GM12878 (cell line): ENCODE measurements at regions not wholly inside any gene's neighbourhood (a gene's known extent, or its start where the extent isn't known, plus 50 kb on each side); places are given as distances from the start of the nearest gene placed in this dataset.

Experiments
- ATAC-seq: fragments of 200-7000 bp; cut with Tn5 transposase; 3 replicates; pipeline ENCODE4 v1.9.1; 2020; ENCODE audit warnings: mild to moderate bottlenecking, moderate library complexity
- BruUV-seq: library from RNA; stranded (reverse); fragments of 400-500 nt; replicated peaks from 2 replicates; lab custom pipeline; 2021; lab: Mats Ljungman, UMichigan
- CTCF ChIA-PET: fragments of 300-600 bp; sonication (Branson Sonifier 250); formaldehyde crosslinking; extraction: SDS; loops from one replicate; lab custom pipeline; 2021; ENCODE audit warnings: inconsistent platforms; lab: Yijun Ruan, JAX
- POLR2A ChIA-PET: fragments of 350-600 bp; formaldehyde crosslinking; extraction: SDS; loops from one replicate; lab custom pipeline; 2021; ENCODE audit warnings: inconsistent platforms; lab: Charles Lee
- RAD21 ChIA-PET: fragments of 300-600 bp; sonication (Branson Sonifier 250); formaldehyde crosslinking; loops from one replicate; lab custom pipeline; 2023; ENCODE audit warnings: antibody characterized with exemption; ENCODE audit not compliant: unreplicated experiment; lab: Charles Lee
- SMC1A ChIA-PET: fragments of 300-600 bp; sonication (Branson Sonifier 250); formaldehyde crosslinking; loops from one replicate; lab custom pipeline; 2023; ENCODE audit not compliant: unreplicated experiment, uncharacterized antibody; lab: Charles Lee
- DNase-seq: peaks from one replicate; pipeline ENCODE4 v3.0.0-alpha.2; 2011; ENCODE audit warnings: low read depth, low spot score
- FAIRE-seq: peaks from 3 replicates; lab custom pipeline; 2011; peaks lifted over from hg19 to GRCh38; lab: Jason Lieb, UNC
- H2AFZ ChIP-seq: 2 replicates; pipeline ENCODE4 v1.6.0; 2011; ENCODE audit warnings: low read depth, low read length, control low read depth; ENCODE audit not compliant: control insufficient read depth
- H3K27ac ChIP-seq: 2 replicates; pipeline ENCODE4 v1.5.1; 2011; ENCODE audit warnings: control low read depth; ENCODE audit not compliant: control insufficient read depth, insufficient read depth
- H3K27me3 ChIP-seq, 2 experiments: replicated peaks in 1 of 2; 2 replicates each; pipeline versions ENCODE4 v1.6.0 to v1.6.1; 2011; ENCODE audit warnings: low read length in 1 of 2; ENCODE audit not compliant: control insufficient read depth in 2 of 2, insufficient read depth in 2 of 2
- H3K36me3 ChIP-seq, 2 experiments: 2 replicates each; pipeline ENCODE4 v1.5.1; 2011; ENCODE audit warnings: low read length in 1 of 2; ENCODE audit not compliant: control insufficient read depth in 2 of 2, insufficient read depth in 2 of 2
- H3K4me1 ChIP-seq: 2 replicates; pipeline ENCODE4 v1.6.1; 2011; ENCODE audit warnings: mild to moderate bottlenecking, low read length, moderate library complexity, mixed read lengths; ENCODE audit not compliant: control insufficient read depth, insufficient read depth
- H3K4me2 ChIP-seq: 2 replicates; pipeline ENCODE4 v1.6.0; 2011; ENCODE audit warnings: control low read depth; ENCODE audit not compliant: control insufficient read depth, insufficient read depth
- H3K4me3 ChIP-seq: fragments of 200-600 bp; sonication (generic); 2 replicates; pipeline ENCODE4 v1.5.1; 2016
- H3K79me2 ChIP-seq: 2 replicates; pipeline ENCODE4 v1.6.0; 2011; ENCODE audit warnings: low read length; ENCODE audit not compliant: control insufficient read depth, insufficient read depth
- H3K9ac ChIP-seq: 2 replicates; pipeline ENCODE4 v1.8.0; 2011; ENCODE audit warnings: low read length, control low read depth, mixed read lengths; ENCODE audit not compliant: control insufficient read depth, insufficient read depth
- H3K9me3 ChIP-seq: replicated peaks from 3 replicates; pipeline ENCODE4 v1.5.1; 2011; ENCODE audit warnings: mild to moderate bottlenecking, low read length; ENCODE audit not compliant: control insufficient read depth, insufficient read depth
- H4K20me1 ChIP-seq: 2 replicates; pipeline ENCODE4 v1.6.0; 2011; ENCODE audit not compliant: control insufficient read depth, insufficient read depth
- ATF2 ChIP-seq: IDR thresholded peaks from 2 replicates; pipeline ENCODE4 v1.6.1; 2012; ENCODE audit warnings: low read length, inconsistent platforms
- BACH1 ChIP-seq: fragments of 450-650 bp; IDR thresholded peaks from 2 replicates; pipeline ENCODE4 v1.6.1; 2017; ENCODE audit warnings: mild to moderate bottlenecking, borderline replicate concordance
- ELK1 ChIP-seq: IDR thresholded peaks from 2 replicates; pipeline ENCODE4 v1.6.1; 2012; ENCODE audit warnings: low read depth, low read length, improper control_type of control experiment
- MTA2 ChIP-seq: fragments of 450-650 bp; IDR thresholded peaks from 2 replicates; pipeline ENCODE4 v1.6.1; 2016; ENCODE audit warnings: low read depth, mild to moderate bottlenecking, moderate library complexity
- NFYA ChIP-seq: IDR thresholded peaks from 2 replicates; pipeline ENCODE4 v1.6.1; 2011; ENCODE audit warnings: low read depth, mild to moderate bottlenecking, low read length, improper control_type of control experiment, borderline replicate concordance
- NFYB ChIP-seq: IDR thresholded peaks from 2 replicates; pipeline ENCODE4 v1.6.1; 2011; ENCODE audit warnings: low read depth, mild to moderate bottlenecking, low read length, improper control_type of control experiment, moderate library complexity; ENCODE audit not compliant: insufficient read depth
- NKRF ChIP-seq: fragments of 450-650 bp; conservative IDR thresholded peaks from 2 replicates; pipeline ENCODE4 v1.6.1; 2017; ENCODE audit warnings: mild to moderate bottlenecking, moderate library complexity
- NRF1 ChIP-seq: conservative IDR thresholded peaks from 2 replicates; pipeline ENCODE4 v1.6.1; 2011; ENCODE audit warnings: mild to moderate bottlenecking, low read depth, low read length, improper control_type of control experiment
- POLR2AphosphoS2 ChIP-seq: IDR thresholded peaks from 2 replicates; pipeline ENCODE4 v1.6.1; 2011; ENCODE audit warnings: low read depth, mild to moderate bottlenecking, low read length, improper control_type of control experiment, moderate library complexity
- PRDM15 ChIP-seq: fragments of 450-650 bp; formaldehyde crosslinking; IDR thresholded peaks from 2 replicates; pipeline ENCODE4 v1.4.0; 2020; ENCODE audit warnings: mild to moderate bottlenecking, moderate library complexity
- RB1 ChIP-seq: fragments of 450-650 bp; formaldehyde crosslinking; IDR thresholded peaks from 2 replicates; pipeline ENCODE4 v1.6.1; 2017; ENCODE audit warnings: mild to moderate bottlenecking, borderline replicate concordance
- SMAD5 ChIP-seq: IDR thresholded peaks from 2 replicates; pipeline ENCODE4 v1.6.1; 2016; ENCODE audit warnings: antibody characterized with exemption, low read depth
- SRF ChIP-seq, 2 experiments: IDR thresholded peaks; 2 replicates each; pipeline ENCODE4 v1.6.1; 2011; ENCODE audit warnings: low read depth in 2 of 2, low read length in 2 of 2, mild to moderate bottlenecking in 1 of 2, moderate library complexity in 1 of 2
- TBL1XR1 ChIP-seq: IDR thresholded peaks from 2 replicates; pipeline ENCODE4 v1.6.1; 2012; ENCODE audit warnings: low read depth, low read length, improper control_type of control experiment
- YBX1 ChIP-seq: fragments of 450-650 bp; IDR thresholded peaks from 2 replicates; pipeline ENCODE4 v1.6.1; 2016; ENCODE audit warnings: antibody characterized with exemption
- ZSCAN29 ChIP-seq: fragments of 450-650 bp; IDR thresholded peaks from 2 replicates; pipeline ENCODE4 v1.6.1; 2017; ENCODE audit warnings: mild to moderate bottlenecking, moderate library complexity
- WGBS: methylation state at CpG from one replicate; pipeline ENCODE4 v1.1.6; 2016; ENCODE audit warnings: low lambda C conversion rate; ENCODE audit not compliant: insufficient replicate concordance, insufficient coverage; ENCODE audit errors: missing lambda C conversion rate; 5-methylcytosine and 5-hydroxymethylcytosine counted together
- in situ Hi-C: fragments of 300-500 bp; cut with MboI; formaldehyde crosslinking; loops from 9 replicates; pipeline ENCODE4 v1.14.3; 2018; ENCODE audit warnings: mixed read lengths
- intact Hi-C: fragments of 100-400 bp; cut with micrococcal nuclease; formaldehyde crosslinking; loops from one replicate; pipeline ENCODE4 v1.14.2; 2022; ENCODE audit not compliant: unreplicated experiment

GRCh38 chr22:48554893-48555572 lies 1272.6 kb downstream of the BRD1 start:
- Histone ChIP-seq H3K36me3 (no peaks in the 10 kb centered on the region), H3K27ac (no peak overlapping the region), H3K79me2 (no peaks in the 10 kb centered on the region), H3K27me3 (no peaks in the 10 kb centered on the region), H2AFZ (no peak overlapping the region), H3K4me3 (no peak overlapping the region), H3K9me3 (peaks cover 2% of the 10 kb centered on the region; the same call in 1 of the 3 replicates), H3K4me2 (no peak overlapping the region), H4K20me1 (no peaks in the 10 kb centered on the region), H3K9ac (no peak overlapping the region), H3K4me1 (no peaks in the 10 kb centered on the region)
- in situ Hi-C loops = no loop called here
- RAD21 ChIA-PET = no interaction called here
- ATAC-seq (no peak), DNase-seq (no peak), FAIRE-seq (no peak)
- intact Hi-C loops = no loop called here
- 36% methylated on average over 22 of the region's 22 CpGs for WGBS
- POLR2A ChIA-PET = no interaction called here
- no TSS peak for BruUV-seq
- SMC1A ChIA-PET = no interaction called here
- CTCF ChIA-PET = no interaction called here
- TF ChIP-seq PRDM15 (CRISPR knock-in tag) = no peak
- no peak for TF ChIP-seq BACH1
- TF ChIP-seq POLR2AphosphoS2 = no peak
- no peak for TF ChIP-seq NRF1
- TF ChIP-seq NFYB = no peak
- TF ChIP-seq ZSCAN29 = no peak
- TF ChIP-seq NKRF = no peak
- TF ChIP-seq RB1 = no peak
- TF ChIP-seq YBX1 = no peak
- no peak for TF ChIP-seq SMAD5
- no peak for TF ChIP-seq TBL1XR1
- TF ChIP-seq SRF (IDR thresholded peaks at IDR 0.05; ENCODE audit: low read depth in 2 of 2, low read length in 2 of 2) = no peak
- TF ChIP-seq NFYA = no peak
- no peak for TF ChIP-seq ATF2
- TF ChIP-seq ELK1 = no peak
- TF ChIP-seq MTA2 = no peak
